ENCODE measurements at regions not wholly inside any gene's neighbourhood (a gene's known extent, or its start where the extent isn't known, plus 50 kb on each side); places are given as distances from the start of the nearest gene placed in this dataset.

DNA sequence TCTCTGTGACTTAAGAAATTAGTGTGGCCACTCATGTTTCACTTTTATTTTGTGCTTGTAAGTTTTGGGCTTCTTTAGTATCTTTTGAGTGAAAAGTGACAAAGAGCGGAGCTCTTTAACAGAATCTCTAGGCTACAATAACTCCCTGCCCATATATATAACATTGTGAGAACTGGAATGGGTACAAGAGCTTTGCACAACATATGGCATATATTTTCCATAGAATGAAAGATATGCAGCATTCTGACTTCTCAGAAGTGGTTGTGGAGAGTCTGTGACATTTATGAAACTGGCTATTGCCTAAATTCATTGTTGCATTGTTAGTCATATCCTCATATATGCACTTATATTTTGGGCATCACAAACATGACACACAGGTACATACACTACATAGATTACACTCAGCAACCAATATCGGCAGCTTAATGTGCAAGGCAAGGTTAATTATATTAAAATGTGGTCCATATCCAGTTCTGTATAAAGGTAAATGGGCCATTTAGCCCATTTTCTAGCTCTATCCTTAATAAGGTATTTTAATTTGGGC is 1148.2 kb downstream of the FAM181B start:
- TF ChIP-seq, protein P1, sequence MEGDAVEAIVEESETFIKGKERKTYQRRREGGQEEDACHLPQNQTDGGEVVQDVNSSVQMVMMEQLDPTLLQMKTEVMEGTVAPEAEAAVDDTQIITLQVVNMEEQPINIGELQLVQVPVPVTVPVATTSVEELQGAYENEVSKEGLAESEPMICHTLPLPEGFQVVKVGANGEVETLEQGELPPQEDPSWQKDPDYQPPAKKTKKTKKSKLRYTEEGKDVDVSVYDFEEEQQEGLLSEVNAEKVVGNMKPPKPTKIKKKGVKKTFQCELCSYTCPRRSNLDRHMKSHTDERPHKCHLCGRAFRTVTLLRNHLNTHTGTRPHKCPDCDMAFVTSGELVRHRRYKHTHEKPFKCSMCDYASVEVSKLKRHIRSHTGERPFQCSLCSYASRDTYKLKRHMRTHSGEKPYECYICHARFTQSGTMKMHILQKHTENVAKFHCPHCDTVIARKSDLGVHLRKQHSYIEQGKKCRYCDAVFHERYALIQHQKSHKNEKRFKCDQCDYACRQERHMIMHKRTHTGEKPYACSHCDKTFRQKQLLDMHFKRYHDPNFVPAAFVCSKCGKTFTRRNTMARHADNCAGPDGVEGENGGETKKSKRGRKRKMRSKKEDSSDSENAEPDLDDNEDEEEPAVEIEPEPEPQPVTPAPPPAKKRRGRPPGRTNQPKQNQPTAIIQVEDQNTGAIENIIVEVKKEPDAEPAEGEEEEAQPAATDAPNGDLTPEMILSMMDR (IDR thresholded peaks at IDR 0.05): no peak
- TF ChIP-seq TCF7L2 (IDR thresholded peaks at IDR 0.05; ENCODE audit: low read depth, low read length): no peak
- TF ChIP-seq, protein P2, sequence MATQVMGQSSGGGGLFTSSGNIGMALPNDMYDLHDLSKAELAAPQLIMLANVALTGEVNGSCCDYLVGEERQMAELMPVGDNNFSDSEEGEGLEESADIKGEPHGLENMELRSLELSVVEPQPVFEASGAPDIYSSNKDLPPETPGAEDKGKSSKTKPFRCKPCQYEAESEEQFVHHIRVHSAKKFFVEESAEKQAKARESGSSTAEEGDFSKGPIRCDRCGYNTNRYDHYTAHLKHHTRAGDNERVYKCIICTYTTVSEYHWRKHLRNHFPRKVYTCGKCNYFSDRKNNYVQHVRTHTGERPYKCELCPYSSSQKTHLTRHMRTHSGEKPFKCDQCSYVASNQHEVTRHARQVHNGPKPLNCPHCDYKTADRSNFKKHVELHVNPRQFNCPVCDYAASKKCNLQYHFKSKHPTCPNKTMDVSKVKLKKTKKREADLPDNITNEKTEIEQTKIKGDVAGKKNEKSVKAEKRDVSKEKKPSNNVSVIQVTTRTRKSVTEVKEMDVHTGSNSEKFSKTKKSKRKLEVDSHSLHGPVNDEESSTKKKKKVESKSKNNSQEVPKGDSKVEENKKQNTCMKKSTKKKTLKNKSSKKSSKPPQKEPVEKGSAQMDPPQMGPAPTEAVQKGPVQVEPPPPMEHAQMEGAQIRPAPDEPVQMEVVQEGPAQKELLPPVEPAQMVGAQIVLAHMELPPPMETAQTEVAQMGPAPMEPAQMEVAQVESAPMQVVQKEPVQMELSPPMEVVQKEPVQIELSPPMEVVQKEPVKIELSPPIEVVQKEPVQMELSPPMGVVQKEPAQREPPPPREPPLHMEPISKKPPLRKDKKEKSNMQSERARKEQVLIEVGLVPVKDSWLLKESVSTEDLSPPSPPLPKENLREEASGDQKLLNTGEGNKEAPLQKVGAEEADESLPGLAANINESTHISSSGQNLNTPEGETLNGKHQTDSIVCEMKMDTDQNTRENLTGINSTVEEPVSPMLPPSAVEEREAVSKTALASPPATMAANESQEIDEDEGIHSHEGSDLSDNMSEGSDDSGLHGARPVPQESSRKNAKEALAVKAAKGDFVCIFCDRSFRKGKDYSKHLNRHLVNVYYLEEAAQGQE (IDR thresholded peaks at IDR 0.05; ENCODE audit: insufficient read depth in 1 of 2, low read depth in 2 of 2, low read length in 1 of 2): no peak
- no peak for TF ChIP-seq SIN3A (IDR thresholded peaks at IDR 0.05; ENCODE audit: borderline replicate concordance, insufficient read depth, low read depth, low read length)
- no peak for TF ChIP-seq POLR2AphosphoS5 (IDR thresholded peaks at IDR 0.05; ENCODE audit: low read depth, low read length)

All from Panc1 (cell line).